AG09309 (cell line): ENCODE measurements at regions not wholly inside any gene's neighbourhood (a gene's known extent, or its start where the extent isn't known, plus 50 kb on each side); places are given as distances from the start of the nearest gene placed in this dataset.
A peak's percentile ranks its signal among the peaks of the same experiment; 100 is the strongest.

Experiments used
- DNase-seq: peaks from one replicate; pipeline ENCODE4 v3.0.0-alpha.2; 2010; ENCODE audit warnings: low read depth
- H3K4me3 ChIP-seq: 2 replicates; pipeline ENCODE4 v1.5.1; 2011; ENCODE audit warnings: mild to moderate bottlenecking, low read depth, low read length, moderate library complexity; ENCODE audit not compliant: control insufficient read depth
- TF ChIP-seq, protein P1 (sequence below): IDR thresholded peaks from 2 replicates; pipeline ENCODE4 v1.5.1; 2011; ENCODE audit warnings: mild to moderate bottlenecking, low read depth, low read length, inconsistent platforms; ENCODE audit not compliant: insufficient read depth, control insufficient read depth; ENCODE audit errors: missing control alignments

DNA sequence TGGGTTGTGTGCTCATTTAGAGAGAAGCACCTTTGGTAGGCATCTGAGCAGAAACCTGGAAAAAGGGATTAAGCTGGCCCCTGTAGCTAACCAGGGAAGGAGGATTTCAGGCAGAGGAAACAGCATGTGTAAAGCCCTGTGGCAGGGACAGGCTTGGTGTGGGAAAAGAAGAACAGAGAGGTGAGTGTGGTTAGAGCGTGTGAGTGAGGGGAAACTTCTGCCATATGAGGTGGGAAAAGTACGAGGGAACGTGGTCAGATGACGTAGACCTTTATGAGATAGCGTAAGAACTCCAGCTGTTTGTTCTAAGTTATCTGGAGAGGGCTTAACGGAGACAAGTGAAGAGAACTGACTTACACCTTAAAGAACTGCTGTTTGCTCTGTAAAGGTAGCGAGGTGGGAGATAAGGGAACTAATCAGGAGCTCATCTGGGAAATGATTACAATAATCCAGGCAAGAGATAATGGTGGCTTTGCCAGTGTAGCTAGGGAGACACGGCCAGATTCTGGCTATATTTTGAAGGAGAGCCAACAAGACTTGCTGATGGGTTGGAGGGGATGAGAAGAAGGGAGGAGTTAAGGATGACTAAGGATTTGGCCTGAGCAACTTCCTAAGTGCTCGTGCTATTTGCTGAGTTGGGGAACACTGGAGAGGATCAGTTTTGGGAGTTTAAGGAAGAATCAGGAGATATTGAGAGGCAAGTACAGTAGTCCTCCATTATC, 234.0 kb downstream of the ETNK1 start:
- no peak overlapping the region for H3K4me3 ChIP-seq
- TF ChIP-seq, protein P1, sequence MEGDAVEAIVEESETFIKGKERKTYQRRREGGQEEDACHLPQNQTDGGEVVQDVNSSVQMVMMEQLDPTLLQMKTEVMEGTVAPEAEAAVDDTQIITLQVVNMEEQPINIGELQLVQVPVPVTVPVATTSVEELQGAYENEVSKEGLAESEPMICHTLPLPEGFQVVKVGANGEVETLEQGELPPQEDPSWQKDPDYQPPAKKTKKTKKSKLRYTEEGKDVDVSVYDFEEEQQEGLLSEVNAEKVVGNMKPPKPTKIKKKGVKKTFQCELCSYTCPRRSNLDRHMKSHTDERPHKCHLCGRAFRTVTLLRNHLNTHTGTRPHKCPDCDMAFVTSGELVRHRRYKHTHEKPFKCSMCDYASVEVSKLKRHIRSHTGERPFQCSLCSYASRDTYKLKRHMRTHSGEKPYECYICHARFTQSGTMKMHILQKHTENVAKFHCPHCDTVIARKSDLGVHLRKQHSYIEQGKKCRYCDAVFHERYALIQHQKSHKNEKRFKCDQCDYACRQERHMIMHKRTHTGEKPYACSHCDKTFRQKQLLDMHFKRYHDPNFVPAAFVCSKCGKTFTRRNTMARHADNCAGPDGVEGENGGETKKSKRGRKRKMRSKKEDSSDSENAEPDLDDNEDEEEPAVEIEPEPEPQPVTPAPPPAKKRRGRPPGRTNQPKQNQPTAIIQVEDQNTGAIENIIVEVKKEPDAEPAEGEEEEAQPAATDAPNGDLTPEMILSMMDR, result no peak
- peak; percentile 13 for DNase-seq

DNA sequence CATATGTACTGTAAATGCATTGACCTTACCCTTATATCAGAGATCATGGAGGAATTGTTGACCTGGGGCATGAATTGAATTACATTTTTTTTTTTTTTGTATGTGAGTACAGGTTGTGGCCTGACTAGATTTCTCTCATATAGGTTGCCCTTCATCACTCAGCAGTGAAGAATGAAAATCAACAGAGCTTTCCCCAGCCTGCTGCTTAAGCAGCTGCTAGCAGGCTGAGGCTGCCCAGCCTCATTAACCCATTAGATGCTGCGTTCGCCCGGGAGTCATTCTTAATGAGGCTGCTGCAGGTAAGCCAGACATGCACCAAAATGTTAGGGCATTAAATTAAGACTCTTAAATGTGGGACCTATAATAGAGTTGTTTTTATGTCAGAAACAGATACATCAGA, 236.0 kb downstream of the ETNK1 start:
- no peak overlapping the region for H3K4me3 ChIP-seq
- TF ChIP-seq, protein P1, result no peak
- no peak for DNase-seq

DNA sequence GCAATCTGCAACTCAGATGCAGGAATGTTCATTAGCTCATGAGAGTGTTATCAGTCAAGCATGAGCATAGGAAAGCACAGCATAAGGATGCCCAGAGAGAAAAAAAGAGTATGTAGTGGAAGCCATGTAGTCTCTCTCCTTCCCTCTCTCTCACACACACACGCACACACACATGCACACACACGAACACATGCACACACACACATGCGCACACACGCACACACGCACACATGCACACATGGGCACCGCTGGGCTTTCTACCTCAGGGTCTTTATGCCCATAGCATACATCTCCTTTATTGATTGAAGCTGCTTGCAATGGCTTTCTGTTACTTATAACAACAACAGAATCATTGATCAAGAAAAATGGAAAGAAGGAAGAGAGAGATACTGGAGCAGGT, 240.9 kb downstream of the ETNK1 start:
- H3K4me3 ChIP-seq, result no peak overlapping the region
- TF ChIP-seq, protein P1, result no peak
- no peak for DNase-seq

DNA sequence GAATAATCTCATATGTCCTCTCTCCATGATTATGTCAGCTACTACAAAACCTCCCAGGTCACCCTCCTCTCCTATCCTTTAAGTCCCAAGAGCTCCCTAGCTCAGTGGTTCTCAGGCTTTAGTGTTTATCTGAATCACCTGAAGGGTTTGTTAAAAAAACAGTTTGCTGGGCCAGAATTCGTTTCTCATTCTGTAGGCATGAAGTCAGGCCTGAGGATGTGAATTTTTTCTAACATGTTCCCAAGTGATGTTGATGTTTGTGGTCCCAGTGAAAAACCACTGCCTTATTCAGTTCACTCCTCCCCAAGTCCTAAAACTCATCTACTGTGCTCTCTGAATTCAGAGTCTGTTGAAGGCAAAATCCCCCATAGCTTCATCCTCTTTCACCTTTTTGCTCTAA, 241.4 kb downstream of the ETNK1 start:
- no peak overlapping the region for H3K4me3 ChIP-seq
- DNase-seq, result no peak
- TF ChIP-seq, protein P1, result no peak

- no peak for DNase-seq
- no peak overlapping the region for H3K4me3 ChIP-seq
- TF ChIP-seq, protein P1, result no peak
These were observed 249.2 kb downstream of the ETNK1 start for GRCh38 chr12:22874151-22874550.

- TF ChIP-seq, protein P1, result no peak
- H3K4me3 ChIP-seq, result no peak overlapping the region
- DNase-seq, result no peak
These were observed 251.3 kb downstream of the ETNK1 start for GRCh38 chr12:22876262-22876661.
